IPS-NIHi7 (cell line): ENCODE measurements at regions not wholly inside any gene's neighbourhood (a gene's known extent, or its start where the extent isn't known, plus 50 kb on each side); places are given as distances from the start of the nearest gene placed in this dataset.
"Not testable (repeated sequence)": the region's sequence is repeated elsewhere in the genome, so short reads cannot be mapped to it uniquely, and the experiment has no call there.

Source experiments
- DNase-seq: peaks from one replicate; pipeline ENCODE4 v3.0.0; 2012; ENCODE audit warnings: mixed read lengths; ENCODE audit errors: extremely low spot score

- no peak for DNase-seq
Observed at GRCh38 chr4:127446427-127446885, 186.3 kb upstream of the INTU start.

GRCh38 chr4:127448986-127449385, 183.8 kb upstream of the INTU start:
- no peak for DNase-seq

GRCh38 chr4:127449449-127449848, 183.3 kb upstream of the INTU start:
- DNase-seq, result no peak

- DNase-seq, result no peak
Observed at GRCh38 chr4:127450276-127450675, 182.5 kb upstream of the INTU start.

- no peak for DNase-seq
Observed at GRCh38 chr4:127463883-127464282, 168.9 kb upstream of the INTU start.

GRCh38 chr4:127469542-127469941, 163.2 kb upstream of the INTU start:
- DNase-seq, result no peak

- DNase-seq, result no peak
Observed at GRCh38 chr4:127469959-127470809, 162.6 kb upstream of the INTU start.

- not testable (repeated sequence) for DNase-seq
Observed at GRCh38 chr4:127478271-127478670, 154.5 kb upstream of the INTU start.

GRCh38 chr4:127479031-127479622, 153.6 kb upstream of the INTU start:
- DNase-seq, result no peak

GRCh38 chr4:127482049-127482448, 150.7 kb upstream of the INTU start:
- no peak for DNase-seq

- DNase-seq, result no peak
Observed at GRCh38 chr4:127484117-127484516, 148.6 kb upstream of the INTU start.

- no peak for DNase-seq
Observed at GRCh38 chr4:127486248-127486647, 146.5 kb upstream of the INTU start.

- DNase-seq, result no peak
Observed at GRCh38 chr4:127491571-127491970, 141.2 kb upstream of the INTU start.

GRCh38 chr4:127496875-127497274, 135.9 kb upstream of the INTU start:
- DNase-seq, result not testable (repeated sequence)

GRCh38 chr4:127498366-127498765, 134.4 kb upstream of the INTU start:
- DNase-seq, result no peak

GRCh38 chr4:127500242-127500641, 132.5 kb upstream of the INTU start:
- no peak for DNase-seq

- DNase-seq, result no peak
Observed at GRCh38 chr4:127501103-127501502, 131.7 kb upstream of the INTU start.

- DNase-seq, result no peak
Observed at GRCh38 chr4:127503111-127503510, 129.6 kb upstream of the INTU start.

- DNase-seq, result no peak
Observed at GRCh38 chr4:127505203-127505602, 127.6 kb upstream of the INTU start.

GRCh38 chr4:127506283-127506682, 126.5 kb upstream of the INTU start:
- no peak for DNase-seq

GRCh38 chr4:127509155-127509554, 123.6 kb upstream of the INTU start:
- no peak for DNase-seq

- DNase-seq, result not testable (repeated sequence)
Observed at GRCh38 chr4:127512672-127513071, 120.1 kb upstream of the INTU start.

- not testable (repeated sequence) for DNase-seq
Observed at GRCh38 chr4:127515259-127515658, 117.5 kb upstream of the INTU start.
